ENCODE measurements at regions not wholly inside any gene's neighbourhood (a gene's known extent, or its start where the extent isn't known, plus 50 kb on each side); places are given as distances from the start of the nearest gene placed in this dataset.
"Not testable (repeated sequence)": the region's sequence is repeated elsewhere in the genome, so short reads cannot be mapped to it uniquely, and the experiment has no call there.

GRCh38 chr12:67091204-67091603 lies 178.0 kb upstream of the CAND1 start:
- in situ Hi-C loops (cut with MboI; ENCODE audit: low pct_unique_long_range_greater_than_20kb, low sequenced_read_pairs) = no loop called here
- DNase-seq = no peak

GRCh38 chr12:67091678-67092077 lies 177.5 kb upstream of the CAND1 start:
- no peak for DNase-seq
- in situ Hi-C loops (cut with MboI; ENCODE audit: low pct_unique_long_range_greater_than_20kb, low sequenced_read_pairs) = no loop called here

- DNase-seq; in situ Hi-C loops (cut with MboI; ENCODE audit: low pct_unique_long_range_greater_than_20kb, low sequenced_read_pairs): not testable (repeated sequence)
Observed at GRCh38 chr12:67092934-67093333, 176.2 kb upstream of the CAND1 start.

- DNase-seq = no peak
- in situ Hi-C loops (cut with MboI; ENCODE audit: low pct_unique_long_range_greater_than_20kb, low sequenced_read_pairs) = no loop called here
Observed at GRCh38 chr12:67096533-67097318, 172.4 kb upstream of the CAND1 start.

- in situ Hi-C loops (cut with MboI; ENCODE audit: low pct_unique_long_range_greater_than_20kb, low sequenced_read_pairs) = no loop called here
- no peak for DNase-seq
Observed at GRCh38 chr12:67099858-67100257, 169.3 kb upstream of the CAND1 start.

- in situ Hi-C loops (cut with MboI; ENCODE audit: low pct_unique_long_range_greater_than_20kb, low sequenced_read_pairs) = no loop called here
- DNase-seq = no peak
Observed at GRCh38 chr12:67103521-67103920, 165.6 kb upstream of the CAND1 start.

- DNase-seq = no peak
- in situ Hi-C loops (cut with MboI; ENCODE audit: low pct_unique_long_range_greater_than_20kb, low sequenced_read_pairs) = no loop called here
Observed at GRCh38 chr12:67107235-67107634, 161.9 kb upstream of the CAND1 start.

GRCh38 chr12:67107751-67108269 lies 161.3 kb upstream of the CAND1 start:
- no peak for DNase-seq
- in situ Hi-C loops (cut with MboI; ENCODE audit: low pct_unique_long_range_greater_than_20kb, low sequenced_read_pairs) = no loop called here

- in situ Hi-C loops (cut with MboI; ENCODE audit: low pct_unique_long_range_greater_than_20kb, low sequenced_read_pairs); DNase-seq: not testable (repeated sequence)
Observed at GRCh38 chr12:67110345-67110744, 158.8 kb upstream of the CAND1 start.

GRCh38 chr12:67111182-67111581 lies 158.0 kb upstream of the CAND1 start:
- DNase-seq = no peak
- in situ Hi-C loops (cut with MboI; ENCODE audit: low pct_unique_long_range_greater_than_20kb, low sequenced_read_pairs) = no loop called here

GRCh38 chr12:67112586-67112985 lies 156.6 kb upstream of the CAND1 start:
- in situ Hi-C loops (cut with MboI; ENCODE audit: low pct_unique_long_range_greater_than_20kb, low sequenced_read_pairs) = no loop called here
- no peak for DNase-seq

GRCh38 chr12:67116134-67116533 lies 153.0 kb upstream of the CAND1 start:
- in situ Hi-C loops (cut with MboI; ENCODE audit: low pct_unique_long_range_greater_than_20kb, low sequenced_read_pairs) = no loop called here
- DNase-seq = no peak

GRCh38 chr12:67122584-67122983 lies 146.6 kb upstream of the CAND1 start:
- no peak for DNase-seq

GRCh38 chr12:67137256-67137655 lies 131.9 kb upstream of the CAND1 start:
- DNase-seq = no peak
- in situ Hi-C loops (cut with MboI; ENCODE audit: low pct_unique_long_range_greater_than_20kb, low sequenced_read_pairs) = no loop called here

More at GRCh38 chr12:67122584-67122983, 146.6 kb upstream of the CAND1 start:
- in situ Hi-C loops (cut with MboI; ENCODE audit: low pct_unique_long_range_greater_than_20kb, low sequenced_read_pairs) = no loop called here

GRCh38 chr12:67141296-67142018 lies 127.7 kb upstream of the CAND1 start:
- DNase-seq = no peak
- in situ Hi-C loops (cut with MboI; ENCODE audit: low pct_unique_long_range_greater_than_20kb, low sequenced_read_pairs) = no loop called here

- in situ Hi-C loops (cut with MboI; ENCODE audit: low pct_unique_long_range_greater_than_20kb, low sequenced_read_pairs) = no loop called here
Observed at GRCh38 chr12:67145692-67146091, 123.5 kb upstream of the CAND1 start.

GRCh38 chr12:67147030-67147429 lies 122.1 kb upstream of the CAND1 start:
- DNase-seq = no peak
- in situ Hi-C loops (cut with MboI; ENCODE audit: low pct_unique_long_range_greater_than_20kb, low sequenced_read_pairs) = no loop called here

More at GRCh38 chr12:67145692-67146091, 123.5 kb upstream of the CAND1 start:
- DNase-seq = no peak

- in situ Hi-C loops (cut with MboI; ENCODE audit: low pct_unique_long_range_greater_than_20kb, low sequenced_read_pairs) = no loop called here
- DNase-seq = no peak
Observed at GRCh38 chr12:67147447-67147846, 121.7 kb upstream of the CAND1 start.

- DNase-seq = no peak
- in situ Hi-C loops (cut with MboI; ENCODE audit: low pct_unique_long_range_greater_than_20kb, low sequenced_read_pairs) = no loop called here
Observed at GRCh38 chr12:67148265-67148664, 120.9 kb upstream of the CAND1 start.

- no peak for DNase-seq
- in situ Hi-C loops (cut with MboI; ENCODE audit: low pct_unique_long_range_greater_than_20kb, low sequenced_read_pairs) = no loop called here
Observed at GRCh38 chr12:67151886-67152285, 117.3 kb upstream of the CAND1 start.
